ENCODE measurements at regions not wholly inside any gene's neighbourhood (a gene's known extent, or its start where the extent isn't known, plus 50 kb on each side); places are given as distances from the start of the nearest gene placed in this dataset.

- Histone ChIP-seq H3K36me3 (ENCODE audit: control insufficient read depth in 2 of 2, extremely low read depth in 1 of 2, insufficient read depth in 2 of 2, low read length in 2 of 2) (no peaks in the 10 kb centered on the region), H3K4me1 (ENCODE audit: control insufficient read depth, extremely low read depth, insufficient read depth, low read length) (no peaks in the 10 kb centered on the region), H4K20me1 (replicated peaks; ENCODE audit: control insufficient read depth, extremely low read depth, insufficient read depth, low read length) (no peaks in the 10 kb centered on the region), H3K4me3 (replicated peaks in 1 of 3; ENCODE audit: insufficient read depth in 1 of 3, low read depth in 1 of 3, low read length in 3 of 3) (no peak overlapping the region), H3K9ac (replicated peaks; ENCODE audit: extremely low read depth, insufficient read depth, low read length) (no peak overlapping the region), H3K9me3 (replicated peaks; ENCODE audit: control insufficient read depth, insufficient read depth, low read length) (no peaks in the 10 kb centered on the region), H3K9me1 (replicated peaks; ENCODE audit: control insufficient read depth, extremely low read depth, insufficient read depth, low read length) (no peaks in the 10 kb centered on the region), H3K4me2 (ENCODE audit: insufficient read depth, low read length) (no peak overlapping the region), H3K79me2 (ENCODE audit: control insufficient read depth, insufficient read depth, low read length) (no peaks in the 10 kb centered on the region), H3K27me3 (ENCODE audit: control insufficient read depth in 2 of 2, insufficient read depth in 2 of 2, low read length in 2 of 2) (no peaks in the 10 kb centered on the region), H3K27ac (ENCODE audit: insufficient read depth, low read depth, low read length) (no peak overlapping the region), H2AFZ (ENCODE audit: low read depth, low read length) (no peak overlapping the region)
- CTCF ChIA-PET: interaction anchor here (0.9 to 2.6 kb wide), 8 partner anchors 15 to 267 kb away, joined by 3 to 18 read pairs (median 6); no protein-coding TSS in a partner anchor
- DNase-seq (ENCODE audit: low read depth, low spot score) (no peak), FAIRE-seq (no peak)
- no TSS peak for BruUV-seq (replicated peaks)
- dilution Hi-C loops (cut with MboI; ENCODE audit: extremely low pct_ligation_motif_present, low sequenced_read_pairs) (no loop called here), intact Hi-C loops (cut with micrococcal nuclease) (loop anchor here (5.0 kb wide), 3 partner anchors 267 to 723 kb away; no protein-coding TSS in a partner anchor)
- TF ChIP-seq MYC (IDR thresholded peaks at IDR 0.05; ENCODE audit: low read depth, low read length): no peak
- TF ChIP-seq GATA2 (IDR thresholded peaks at IDR 0.05; ENCODE audit: insufficient read depth, insufficient read length, low read depth, low read length): no peak
- TF ChIP-seq POLR2A (IDR thresholded peaks at IDR 0.05; ENCODE audit: low read depth, low read length): no peak
- TF ChIP-seq MAX (IDR thresholded peaks at IDR 0.05; ENCODE audit: insufficient read depth, insufficient read length): no peak
- TF ChIP-seq JUN (IDR thresholded peaks at IDR 0.05; ENCODE audit: borderline replicate concordance, insufficient read depth, insufficient read length, low read depth): no peak
- TF ChIP-seq FOS (IDR thresholded peaks at IDR 0.05; ENCODE audit: borderline replicate concordance, insufficient read depth, low read length): no peak
- no peak for TF ChIP-seq EZH2 (IDR thresholded peaks at IDR 0.05; ENCODE audit: borderline replicate concordance, low read depth, low read length, severe bottlenecking)
- TF ChIP-seq POLR2AphosphoS5 (IDR thresholded peaks at IDR 0.05; ENCODE audit: insufficient read depth, low read depth, low read length): no peak
- TF ChIP-seq CTCF (IDR thresholded peaks at IDR 0.05; ENCODE audit: extremely low read depth in 1 of 2, insufficient read depth in 1 of 2, low read depth in 1 of 2, low read length in 2 of 2): no peak
- POLR2A ChIA-PET: no interaction called here
Measured at GRCh38 chr9:124125651-124125977, 114.0 kb downstream of the LHX2 start.
